PC-9 (cell line): ENCODE measurements at regions not wholly inside any gene's neighbourhood (a gene's known extent, or its start where the extent isn't known, plus 50 kb on each side); places are given as distances from the start of the nearest gene placed in this dataset.

ENCODE experiments used
- BruUV-seq: library from RNA; stranded (reverse); fragments of 400-500 nt; replicated peaks from 2 replicates; lab custom pipeline; 2021; lab: Mats Ljungman, UMichigan
- CTCF ChIA-PET: fragments of 300-600 bp; sonication (Branson Sonifier 250); formaldehyde crosslinking; loops from one replicate; lab custom pipeline; 2022; ENCODE audit warnings: antibody characterized with exemption; lab: Charles Lee
- POLR2A ChIA-PET: fragments of 300-600 bp; sonication (Branson Sonifier 250); formaldehyde crosslinking; loops from one replicate; lab custom pipeline; 2022; ENCODE audit warnings: antibody characterized with exemption; ENCODE audit not compliant: unreplicated experiment; lab: Charles Lee
- DNase-seq, 2 experiments: peaks; one replicate each; pipeline versions ENCODE4 v3.0.0 to v3.0.0-alpha.2; 2015 to 2022; ENCODE audit warnings: mixed read lengths in 1 of 2
- H2AFZ ChIP-seq: fragments of 200-600 bp; sonication (generic); 2 replicates; pipeline ENCODE4 v1.8.1; 2017; ENCODE audit warnings: antibody characterized with exemption
- H3F3A ChIP-seq: fragments of 200-600 bp; sonication (generic); 2 replicates; pipeline ENCODE4 v1.8.1; 2017; ENCODE audit warnings: antibody characterized with exemption, mild to moderate bottlenecking, low read depth; ENCODE audit not compliant: insufficient read depth
- H3K27ac ChIP-seq: fragments of 200-600 bp; sonication (generic); 2 replicates; pipeline ENCODE4 v1.6.1; 2016; ENCODE audit warnings: mixed run types
- H3K27me3 ChIP-seq: fragments of 200-600 bp; sonication (generic); 2 replicates; pipeline ENCODE4 v1.6.1; 2016; ENCODE audit warnings: low read depth, mixed run types; ENCODE audit not compliant: insufficient read depth
- H3K36me3 ChIP-seq: fragments of 200-600 bp; sonication (generic); 2 replicates; pipeline ENCODE4 v1.6.1; 2016; ENCODE audit warnings: low read depth, mixed run types
- H3K4me1 ChIP-seq: fragments of 200-600 bp; sonication (generic); replicated peaks from 2 replicates; pipeline ENCODE4 v1.6.1; 2016; ENCODE audit warnings: mixed run types; ENCODE audit not compliant: insufficient read depth
- H3K4me2 ChIP-seq: fragments of 200-600 bp; sonication (generic); 2 replicates; pipeline ENCODE4 v1.6.1; 2017; ENCODE audit warnings: mixed run types
- H3K4me3 ChIP-seq: fragments of 200-600 bp; sonication (generic); 2 replicates; pipeline ENCODE4 v1.6.1; 2016; ENCODE audit warnings: mixed run types
- H3K79me2 ChIP-seq: fragments of 200-600 bp; sonication (generic); 2 replicates; pipeline ENCODE4 v1.6.1; 2017; ENCODE audit warnings: low read depth, mixed run types
- H3K9me2 ChIP-seq: fragments of 200-600 bp; sonication (generic); 2 replicates; pipeline ENCODE4 v1.8.1; 2017; ENCODE audit warnings: mild to moderate bottlenecking; ENCODE audit not compliant: insufficient read depth
- H3K9me3 ChIP-seq: fragments of 200-600 bp; sonication (generic); 2 replicates; pipeline ENCODE4 v1.8.1; 2016; ENCODE audit warnings: low read depth; ENCODE audit not compliant: insufficient read depth
- H4K20me1 ChIP-seq: fragments of 200-600 bp; sonication (generic); 2 replicates; pipeline ENCODE4 v1.8.1; 2017; ENCODE audit not compliant: insufficient read depth
- CTCF ChIP-seq: fragments of 200-600 bp; sonication (generic); conservative IDR thresholded peaks from 2 replicates; pipeline ENCODE4 v1.6.1; 2017; ENCODE audit warnings: mixed run types, antibody characterized with exemption, mild to moderate bottlenecking, moderate library complexity
- EZH2 ChIP-seq: fragments of 200-600 bp; sonication (generic); IDR thresholded peaks from 2 replicates; pipeline ENCODE4 v1.8.0; 2017; ENCODE audit warnings: antibody characterized with exemption, low read depth
- intact Hi-C: fragments of 100-400 bp; cut with micrococcal nuclease; formaldehyde crosslinking; loops from one replicate; pipeline ENCODE4 v1.10.0; 2022; ENCODE audit not compliant: unreplicated experiment

- Histone ChIP-seq H3F3A (no peaks in the 10 kb centered on the region), H3K4me3 (no peak overlapping the region), H3K27me3 (no peaks in the 10 kb centered on the region), H3K27ac (no peak overlapping the region), H3K4me2 (no peak overlapping the region), H3K36me3 (no peaks in the 10 kb centered on the region), H3K4me1 (no peaks in the 10 kb centered on the region), H3K79me2 (no peaks in the 10 kb centered on the region), H2AFZ (no peak overlapping the region), H3K9me3 (no peaks in the 10 kb centered on the region), H3K9me2 (no peaks in the 10 kb centered on the region), H4K20me1 (no peaks in the 10 kb centered on the region)
- ChIA-PET CTCF (no interaction called here), POLR2A (no interaction called here)
- BruUV-seq, result no TSS peak
- no peak for TF ChIP-seq CTCF
- no peak for TF ChIP-seq EZH2
- DNase-seq, result no peak
- intact Hi-C loops, result no loop called here
These were observed 866.0 kb upstream of the NR2F2 start for GRCh38 chr15:95464509-95464908.

- Histone ChIP-seq H3K9me2 (no peaks in the 10 kb centered on the region), H3K9me3 (no peaks in the 10 kb centered on the region), H2AFZ (no peak overlapping the region), H4K20me1 (no peaks in the 10 kb centered on the region), H3K4me2 (no peak overlapping the region), H3K79me2 (no peaks in the 10 kb centered on the region), H3K27me3 (no peaks in the 10 kb centered on the region), H3F3A (no peaks in the 10 kb centered on the region), H3K27ac (no peak overlapping the region), H3K4me1 (no peaks in the 10 kb centered on the region), H3K4me3 (no peak overlapping the region), H3K36me3 (no peaks in the 10 kb centered on the region)
- CTCF ChIA-PET, result no interaction called here
- POLR2A ChIA-PET, result interaction anchor here (0.6 kb wide), 1 partner anchor 33 kb away, joined by 3 read pairs; no protein-coding TSS in a partner anchor
- TF ChIP-seq EZH2 (no peak), CTCF (no peak)
- DNase-seq, result no peak
- intact Hi-C loops, result no loop called here
- BruUV-seq, result no TSS peak
These were observed 861.7 kb upstream of the NR2F2 start for GRCh38 chr15:95468820-95469219.

- Histone ChIP-seq H3K9me3 (no peaks in the 10 kb centered on the region), H3K4me2 (no peak overlapping the region), H3K36me3 (no peaks in the 10 kb centered on the region), H3K27ac (no peak overlapping the region), H3F3A (no peaks in the 10 kb centered on the region), H3K9me2 (no peaks in the 10 kb centered on the region), H3K4me3 (no peak overlapping the region), H3K4me1 (no peaks in the 10 kb centered on the region), H4K20me1 (no peaks in the 10 kb centered on the region), H2AFZ (no peak overlapping the region), H3K27me3 (no peaks in the 10 kb centered on the region), H3K79me2 (no peaks in the 10 kb centered on the region)
- no peak for TF ChIP-seq CTCF
- TF ChIP-seq EZH2, result no peak
- no TSS peak for BruUV-seq
- ChIA-PET POLR2A (no interaction called here), CTCF (no interaction called here)
- intact Hi-C loops, result no loop called here
- no peak for DNase-seq
These were observed 861.0 kb upstream of the NR2F2 start for GRCh38 chr15:95469496-95470000.
